A549 (cell line): ENCODE measurements at regions not wholly inside any gene's neighbourhood (a gene's known extent, or its start where the extent isn't known, plus 50 kb on each side); places are given as distances from the start of the nearest gene placed in this dataset.

Experiments
- CBX8 ChIP-seq: fragments of 200-600 bp; sonication (generic); IDR thresholded peaks from 2 replicates; pipeline ENCODE4 v1.6.1; 2016
- CEBPB ChIP-seq, 2 experiments: fragments of >200 bp in 1 of 2; sonication (Bioruptor Twin) in 1 of 2; formaldehyde crosslinking in 1 of 2; IDR thresholded peaks; 2 replicates each; pipeline ENCODE4 v1.6.1; 2012 to 2016
- CTCF ChIP-seq: fragments of >200 bp; sonication (Bioruptor Twin); formaldehyde crosslinking; IDR thresholded peaks from 3 replicates; pipeline ENCODE4 v1.5.1; 2016
- EP300 ChIP-seq, 2 experiments: fragments of >200 bp; sonication (Bioruptor Twin); formaldehyde crosslinking; IDR thresholded peaks; 2 replicates in 1 of 2; 3 replicates in 1 of 2; pipeline ENCODE4 v1.6.1; 2016 to 2017
- FOSB ChIP-seq: fragments of 250-450 bp; sonication (Bioruptor Pico); IDR thresholded peaks from 2 replicates; pipeline ENCODE4 v1.5.0; 2020; ENCODE audit warnings: mild to moderate bottlenecking, moderate library complexity
- HOXB5 ChIP-seq: fragments of 250-450 bp; sonication (Bioruptor Pico); IDR thresholded peaks from 2 replicates; pipeline ENCODE4 v1.5.0; 2020; ENCODE audit warnings: mild to moderate bottlenecking, moderate library complexity
- MYC ChIP-seq: IDR thresholded peaks from 2 replicates; pipeline ENCODE4 v1.6.1; 2012; ENCODE audit warnings: mild to moderate bottlenecking, inconsistent platforms, low read length, improper control_type of control experiment, borderline replicate concordance
- POLR2A ChIP-seq: IDR thresholded peaks from 2 replicates; pipeline ENCODE4 v1.6.1; 2012; ENCODE audit warnings: mild to moderate bottlenecking, low read length
- POLR2AphosphoS2 ChIP-seq: conservative IDR thresholded peaks from 2 replicates; pipeline ENCODE4 v1.6.1; 2012; ENCODE audit warnings: low read length, improper control_type of control experiment, inconsistent platforms
- RFX5 ChIP-seq: fragments of 450-650 bp; IDR thresholded peaks from 2 replicates; pipeline ENCODE4 v1.7.1; 2014; ENCODE audit warnings: antibody characterized with exemption, mild to moderate bottlenecking, moderate library complexity
- SMC3 ChIP-seq: fragments of >200 bp; sonication (Bioruptor Twin); formaldehyde crosslinking; IDR thresholded peaks from 3 replicates; pipeline ENCODE4 v1.6.1; 2018; ENCODE audit warnings: inconsistent platforms
- TP53 ChIP-seq: fragments of 250-450 bp; sonication (Bioruptor Pico); IDR thresholded peaks from 2 replicates; pipeline ENCODE4 v1.5.0; 2021; ENCODE audit warnings: mild to moderate bottlenecking, moderate library complexity
- USF2 ChIP-seq: fragments of 450-650 bp; IDR thresholded peaks from 2 replicates; pipeline ENCODE4 v1.6.1; 2014; ENCODE audit warnings: antibody characterized with exemption
- ZC3H11A ChIP-seq: fragments of 450-650 bp; IDR thresholded peaks from 2 replicates; pipeline ENCODE4 v1.6.1; 2014; ENCODE audit warnings: antibody characterized with exemption, mild to moderate bottlenecking

- TF ChIP-seq ZC3H11A (no peak), POLR2A (no peak), CBX8 (no peak), POLR2AphosphoS2 (no peak), RFX5 (no peak), CTCF (no peak), SMC3 (no peak), HOXB5 (CRISPR knock-in tag) (no peak), EP300 (IDR thresholded peaks at IDR 0.05) (no peak), USF2 (no peak), CEBPB (IDR thresholded peaks at IDR 0.05) (no peak), MYC (no peak), TP53 (no peak), FOSB (CRISPR knock-in tag) (no peak)
Measured at GRCh38 chr5:105730982-105731381, 1939.8 kb downstream of the EFNA5 start.
